Heart right ventricle (tissue), 16 donors: ENCODE measurements at regions not wholly inside any gene's neighbourhood (a gene's known extent, or its start where the extent isn't known, plus 50 kb on each side); places are given as distances from the start of the nearest gene placed in this dataset.
"Not testable (repeated sequence)": the region's sequence is repeated elsewhere in the genome, so short reads cannot be mapped to it uniquely, and the experiment has no call there.

ENCODE experiments used
- ATAC-seq, 8 donors: fragments of 200-7000 bp; cut with Tn5 transposase; one replicate each; pipeline ENCODE4 v1.9.1; 2020; ENCODE audit warnings: mild to moderate bottlenecking in 8 of 8, moderate library complexity in 8 of 8, moderate number of reproducible peaks in 1 of 8
- DNase-seq, 2 donors: peaks; one replicate each; pipeline ENCODE4 v3.0.0-alpha.2; 2020
- H3K27ac ChIP-seq, 10 donors: fragments of 200-600 bp; sonication (generic) in 2 of 10; one replicate each; pipeline versions ENCODE4 v1.5.0 to v1.8.0; 2020 to 2022; ENCODE audit warnings: mild to moderate bottlenecking in 3 of 10
- H3K27me3 ChIP-seq, 7 donors: fragments of 200-600 bp; one replicate each; pipeline ENCODE4 v1.8.0; 2021 to 2022; ENCODE audit warnings: mild to moderate bottlenecking in 2 of 7
- H3K36me3 ChIP-seq, 9 donors: fragments of 200-600 bp; sonication (generic) in 1 of 9; one replicate each; pipeline versions ENCODE4 v1.5.0 to v1.8.0; 2020 to 2022; ENCODE audit warnings: mild to moderate bottlenecking in 2 of 9
- H3K4me1 ChIP-seq, 9 donors: fragments of 200-600 bp; sonication (generic) in 1 of 9; one replicate each; pipeline versions ENCODE4 v1.5.0 to v1.8.0; 2020 to 2022; ENCODE audit warnings: mild to moderate bottlenecking in 4 of 9
- H3K4me3 ChIP-seq, 10 donors: fragments of 200-600 bp; sonication (generic) in 2 of 10; one replicate each; pipeline versions ENCODE4 v1.5.0 to v1.8.0; 2020 to 2022; ENCODE audit warnings: mild to moderate bottlenecking in 7 of 10, moderate library complexity in 2 of 10
- H3K9me3 ChIP-seq, 11 donors: fragments of 200-600 bp in 10 of 11; sonication (generic) in 2 of 11; one replicate each; pipeline versions ENCODE4 v1.5.0 to v1.8.0; 2013 to 2022; ENCODE audit warnings: mild to moderate bottlenecking in 2 of 11, control low read depth in 1 of 11, moderate library complexity in 1 of 11
- CTCF ChIP-seq, 9 donors: fragments of 200-600 bp; sonication (generic) in 2 of 9; IDR thresholded peaks; one replicate each; pipeline versions ENCODE4 v1.5.0 to v1.8.0; 2021 to 2022; ENCODE audit warnings: antibody characterized with exemption in 9 of 9, mild to moderate bottlenecking in 5 of 9, moderate library complexity in 1 of 9
- WGBS, 2 donors: extraction: QIAGEN DNeasy Blood & Tissue Kit; methylation state at CpG; one replicate each; pipeline ENCODE4 v1.1.7; 2013; ENCODE audit warnings: inconsistent platforms in 1 of 2; 5-methylcytosine and 5-hydroxymethylcytosine counted together
- intact Hi-C, 10 donors: fragments of 100-400 bp; cut with DNase I; formaldehyde crosslinking; loops; one replicate each; pipeline versions ENCODE4 v1.11.1 to v1.14.2; 2022
- donor health status: Arrhythmogenic right ventricular cardiomyopathy.
- donor health status: ischemic (EF 13 %, LVEDD 7.1; RV severe dilation, severe dysfunction).
- donor health status: healthy with polysubstance abuse.
- donor health status: DM: no; HTN: yes; CAD: no.
- donor health status: DM: no; HTN: no; CAD: no.
- donor health status: ischemic (EF 25% LVEDD 6.9; RV normal size, moderate dysfunction).
- donor health status: ischemic (EF 25% LVEDD 5.7; RV mildly dilated, moderate dysfunction).
- donor health status: healthy.
- donor health status: DM: yes; HTN: yes; CAD: no.
- donor health status: Ischemic cardiomyopathy.
- donor health status: ischemic (EF 35%, LVEDD 5.7; RV mildly dilated, moderate dysfunction).
- donor health status: nonischemic (EF 11% LVEDD 7.7; RV severe dilation, severe dysfunction).
- donor health status: DM: yes; HTN: yes; CAD: no.
- donor health status: PGD.
- donor health status: ischemic (EF 29% LVEDD 5.4; RV normal size, mild dysfunction).
- donor health status: nonischemic (EF 23%, LVEDD 6.1; RV moderate dilation, normal function).

DNA sequence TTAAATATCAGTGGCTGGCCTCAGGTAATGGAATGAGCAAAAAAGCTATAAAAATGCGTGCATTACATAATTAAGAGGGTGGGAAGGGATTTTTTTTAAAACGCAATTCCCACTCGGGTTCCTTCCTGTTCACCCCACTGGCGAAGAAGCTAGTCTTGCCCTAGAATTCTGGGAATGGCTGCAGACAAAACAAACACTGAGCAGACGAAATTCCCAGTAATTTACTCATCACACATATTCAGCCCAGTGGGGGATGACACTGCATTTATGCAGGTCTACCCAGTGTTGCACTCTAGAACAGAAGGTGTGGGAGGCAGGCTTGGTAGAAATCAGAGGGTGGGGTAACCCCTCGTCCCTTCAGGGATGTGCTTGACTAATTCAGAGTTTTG, 2695.0 kb upstream of the DEFB115 start:
- H3K27me3 ChIP-seq: no peaks in the 10 kb centered on the region
- WGBS, 2 donors: 59 to 62% methylated on average over 6 of the region's 6 CpGs
- peaks cover 0 to 24% (median 0%) of the 10 kb centered on the region in 11 donors for H3K9me3 ChIP-seq
- H3K4me1 ChIP-seq: no peaks in the 10 kb centered on the region
- H3K27ac ChIP-seq: no peak overlapping the region
- no peak for DNase-seq
- intact Hi-C loops: no loop called here
- H3K36me3 ChIP-seq: peaks cover 0 to 21% (median 5%) of the 10 kb centered on the region in 9 donors
- TF ChIP-seq CTCF (IDR thresholded peaks at IDR 0.05): no peak
- ATAC-seq: no peak
- no peak overlapping the region for H3K4me3 ChIP-seq

GRCh38 chr20:28562899-28563521, 2694.5 kb upstream of the DEFB115 start:
- H3K27ac ChIP-seq, H3K4me1 ChIP-seq, intact Hi-C loops, ATAC-seq, H3K27me3 ChIP-seq, DNase-seq, H3K4me3 ChIP-seq: not testable (repeated sequence)
- WGBS, 2 donors: 59 to 61% methylated on average over 6 of the region's 6 CpGs
- peaks cover 0 to 24% (median 0%) of the 10 kb centered on the region in 11 donors for H3K9me3 ChIP-seq
- peaks cover 0 to 21% (median 5%) of the 10 kb centered on the region in 9 donors for H3K36me3 ChIP-seq

GRCh38 chr20:28564024-28564423, 2693.4 kb upstream of the DEFB115 start:
- ATAC-seq, H3K4me3 ChIP-seq, DNase-seq, H3K27ac ChIP-seq, H3K4me1 ChIP-seq, H3K27me3 ChIP-seq, intact Hi-C loops: not testable (repeated sequence)
- Histone ChIP-seq H3K36me3 (peaks cover 0 to 21% (median 5%) of the 10 kb centered on the region in 9 donors), H3K9me3 (peaks cover 0 to 24% (median 0%) of the 10 kb centered on the region in 11 donors)
- WGBS, 2 donors: 60 to 63% methylated on average over 4 of the region's 4 CpGs

DNA sequence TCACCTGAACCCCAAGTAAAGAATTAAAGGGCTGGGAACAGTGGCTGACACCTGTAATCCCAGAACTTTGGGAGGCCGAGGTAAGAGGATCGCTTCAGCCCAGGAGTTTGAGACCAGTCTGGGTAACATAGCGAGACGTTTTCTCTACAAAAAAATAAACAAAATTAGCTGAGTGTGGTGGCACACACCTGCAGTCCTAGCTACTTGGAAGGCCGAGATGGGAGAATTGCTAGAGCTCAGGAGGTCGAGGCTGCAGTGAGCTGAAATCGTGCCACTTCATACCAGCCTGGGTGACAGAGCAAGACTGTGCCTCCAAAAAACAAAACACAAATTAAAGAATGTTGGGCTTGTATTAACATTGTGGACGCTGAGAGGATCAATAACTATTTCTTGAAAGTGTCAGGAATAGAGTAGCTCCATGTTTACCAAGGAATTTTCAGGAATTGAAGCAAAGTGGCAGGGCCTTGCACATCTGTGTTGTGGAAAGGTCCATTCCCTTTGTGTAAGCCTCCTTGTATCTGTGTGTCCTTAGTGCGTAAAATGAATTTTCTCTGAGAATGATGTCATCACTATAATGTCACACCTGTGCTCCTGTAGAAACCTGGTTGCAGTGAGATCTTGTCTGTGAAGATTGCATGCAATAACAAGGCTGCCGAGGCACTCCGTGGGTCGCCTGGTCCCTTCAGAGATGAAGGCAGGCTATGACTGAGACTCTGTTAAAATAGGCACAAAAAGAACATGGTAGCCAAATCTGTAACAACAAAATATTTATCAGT, 2692.6 kb upstream of the DEFB115 start:
- H3K4me3 ChIP-seq, DNase-seq, H3K4me1 ChIP-seq, H3K27ac ChIP-seq, H3K27me3 ChIP-seq, intact Hi-C loops: not testable (repeated sequence)
- WGBS, 2 donors: 61 to 63% methylated on average over 12 of the region's 12 CpGs
- Histone ChIP-seq H3K36me3 (peaks cover 0 to 21% (median 5%) of the 10 kb centered on the region in 9 donors), H3K9me3 (peaks cover 0 to 24% (median 0%) of the 10 kb centered on the region in 11 donors)
- peak in 2 of 8 donors; percentile 38 to 50 for ATAC-seq

DNA sequence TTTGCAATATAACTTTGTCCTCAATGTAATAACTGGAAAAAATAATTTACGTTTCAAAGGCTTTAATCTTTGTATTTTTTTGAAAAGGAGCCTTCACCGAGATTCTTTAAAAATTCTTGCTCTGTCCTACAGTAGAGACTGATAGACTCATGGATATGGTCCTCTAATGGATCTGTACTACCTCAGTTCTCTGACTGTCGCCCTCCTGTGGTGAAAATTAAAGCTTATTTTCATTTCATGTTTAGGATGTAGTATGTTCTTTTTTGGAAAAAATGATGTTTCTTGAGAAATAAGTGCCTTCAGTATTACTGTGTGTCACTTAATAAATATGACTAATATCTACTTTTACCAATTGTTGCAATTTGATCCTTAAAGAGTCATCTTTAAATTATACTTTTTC, 2681.5 kb upstream of the DEFB115 start:
- H3K4me1 ChIP-seq, H3K27me3 ChIP-seq, H3K4me3 ChIP-seq, DNase-seq, intact Hi-C loops, ATAC-seq, H3K27ac ChIP-seq: not testable (repeated sequence)
- Histone ChIP-seq H3K36me3 (peaks cover 0 to 37% (median 7%) of the 10 kb centered on the region in 9 donors), H3K9me3 (peaks cover 0 to 37% (median 6%) of the 10 kb centered on the region in 11 donors)
- 62 to 65% methylated on average over 2 of the region's 3 CpGs for WGBS, 2 donors
- peak in 3 of 9 donors; percentile 8 to 20 (median 13) for TF ChIP-seq CTCF (IDR thresholded peaks at IDR 0.05)

DNA sequence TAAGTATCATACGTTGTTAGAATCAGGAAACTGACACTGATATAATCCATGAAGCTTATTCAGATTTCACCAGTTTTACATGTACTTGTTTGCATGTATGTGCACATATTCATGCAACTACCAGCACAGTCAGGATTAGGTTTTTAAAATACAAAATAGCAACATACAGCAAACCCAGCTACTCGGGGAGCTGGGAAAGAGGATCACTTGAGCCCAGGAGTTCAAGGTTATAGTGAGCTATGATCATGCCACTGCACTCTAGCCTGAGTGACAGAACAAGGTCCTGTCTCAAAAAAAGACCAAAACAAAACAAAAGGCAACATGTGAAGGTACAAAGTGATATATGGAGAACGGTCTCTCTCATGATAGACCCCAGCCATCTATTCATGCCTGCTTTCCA, 2665.8 kb upstream of the DEFB115 start:
- H3K27me3 ChIP-seq, DNase-seq, intact Hi-C loops, H3K4me3 ChIP-seq, H3K4me1 ChIP-seq, H3K27ac ChIP-seq, ATAC-seq, H3K9me3 ChIP-seq: not testable (repeated sequence)
- WGBS, 2 donors: 66 to 75% methylated on average over 2 to 3 of the region's 3 CpGs
- peaks cover 0 to 35% (median 5%) of the 10 kb centered on the region in 9 donors for H3K36me3 ChIP-seq

DNA sequence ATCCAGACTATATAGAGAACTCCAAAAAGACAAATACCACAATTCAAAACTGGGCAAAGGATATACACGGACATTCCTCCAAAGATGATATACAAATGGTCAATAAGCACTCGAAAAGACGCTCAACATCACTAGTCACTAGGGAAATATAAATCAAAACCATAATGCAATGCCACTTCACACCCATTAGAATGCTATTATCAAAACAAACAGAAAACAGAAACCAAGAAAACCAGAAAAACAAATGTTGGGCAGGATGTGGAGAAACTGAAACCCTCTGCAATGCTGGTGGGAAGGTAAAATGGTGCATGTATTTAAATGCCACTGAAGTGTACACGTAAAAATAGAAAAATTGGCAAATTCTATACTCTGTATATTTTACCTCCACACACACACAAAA, 2664.1 kb upstream of the DEFB115 start:
- H3K9me3 ChIP-seq, intact Hi-C loops, H3K27ac ChIP-seq, H3K4me1 ChIP-seq, DNase-seq, H3K4me3 ChIP-seq, H3K27me3 ChIP-seq, ATAC-seq: not testable (repeated sequence)
- 93 to 98% methylated on average over 4 of the region's 4 CpGs for WGBS, 2 donors
- peaks cover 0 to 19% (median 4%) of the 10 kb centered on the region in 9 donors for H3K36me3 ChIP-seq

GRCh38 chr20:28594476-28594875, 2663.0 kb upstream of the DEFB115 start:
- 77 to 84% methylated on average over 4 to 6 of the region's 7 CpGs for WGBS, 2 donors
- H3K36me3 ChIP-seq: peaks cover 0 to 16% (median 0%) of the 10 kb centered on the region in 9 donors
- H3K9me3 ChIP-seq, DNase-seq, ATAC-seq, H3K27me3 ChIP-seq, H3K27ac ChIP-seq, intact Hi-C loops, H3K4me1 ChIP-seq, H3K4me3 ChIP-seq: not testable (repeated sequence)

- Histone ChIP-seq H3K4me3 (peak overlapping the region; percentile 67 to 97 (median 81)), H3K4me1 (peaks cover 0 to 17% (median 8%) of the 10 kb centered on the region in 9 donors), H3K27ac (peak overlapping the region; percentile 59 to 87 (median 82))
- H3K36me3 ChIP-seq, DNase-seq, H3K9me3 ChIP-seq, H3K27me3 ChIP-seq, ATAC-seq, intact Hi-C loops: not testable (repeated sequence)
- 0 to 11% methylated on average over 7 of the region's 7 CpGs for whole genome bisulfite sequencing, 2 donors
These were observed 2655.5 kb upstream of the DEFB115 start for GRCh38 chr20:28602006-28602402.
